Stimulated activated CD4-positive, alpha-beta T cell treated with anti-CD3 and anti-CD28 coated beads, TNF-alpha, amount 100 ng/mL, for 4 hours (primary cell): ENCODE measurements at regions not wholly inside any gene's neighbourhood (a gene's known extent, or its start where the extent isn't known, plus 50 kb on each side); places are given as distances from the start of the nearest gene placed in this dataset.
A peak's percentile ranks its signal among the peaks of the same experiment; 100 is the strongest.
"Not testable (repeated sequence)": the region's sequence is repeated elsewhere in the genome, so short reads cannot be mapped to it uniquely, and the experiment has no call there.

Source experiments
- DNase-seq, 3 experiments: peaks; one replicate each; pipeline ENCODE4 v3.0.0-alpha.2; 2020; ENCODE audit warnings: low read depth in 3 of 3

GRCh38 chrX:46366381-46367207, 178.6 kb downstream of the ZNF674 start:
- DNase-seq = no peak

- DNase-seq = no peak
Measured at GRCh38 chrX:46354481-46354880, 190.7 kb downstream of the ZNF674 start.

GRCh38 chrX:46341767-46342322, 203.4 kb downstream of the ZNF674 start:
- no peak for DNase-seq

- no peak for DNase-seq
Measured at GRCh38 chrX:46340696-46341095, 204.5 kb downstream of the ZNF674 start.

- no peak for DNase-seq
Measured at GRCh38 chrX:46333550-46333949, 211.7 kb downstream of the ZNF674 start.

- no peak for DNase-seq
Measured at GRCh38 chrX:46330981-46331380, 214.2 kb downstream of the ZNF674 start.

GRCh38 chrX:46330513-46330912, 214.7 kb downstream of the ZNF674 start:
- DNase-seq = no peak

- DNase-seq = no peak
Measured at GRCh38 chrX:46328133-46328532, 217.1 kb downstream of the ZNF674 start.

GRCh38 chrX:46327566-46328115, 217.6 kb downstream of the ZNF674 start:
- DNase-seq = no peak

- no peak for DNase-seq
Measured at GRCh38 chrX:46326161-46326560, 219.1 kb downstream of the ZNF674 start.

GRCh38 chrX:46325312-46325877, 219.8 kb downstream of the ZNF674 start:
- DNase-seq = peak; percentile 25 to 65 (median 50)

- DNase-seq = no peak
Measured at GRCh38 chrX:46324166-46324565, 221.1 kb downstream of the ZNF674 start.

- DNase-seq = not testable (repeated sequence)
Measured at GRCh38 chrX:46322929-46323328, 222.3 kb downstream of the ZNF674 start.

GRCh38 chrX:46321676-46322075, 223.5 kb downstream of the ZNF674 start:
- DNase-seq = no peak

GRCh38 chrX:46319750-46320149, 225.5 kb downstream of the ZNF674 start:
- no peak for DNase-seq

GRCh38 chrX:46318551-46318950, 226.7 kb downstream of the ZNF674 start:
- DNase-seq = no peak

GRCh38 chrX:46317163-46317562, 228.1 kb downstream of the ZNF674 start:
- DNase-seq = no peak

GRCh38 chrX:46311581-46312120, 233.6 kb downstream of the ZNF674 start:
- DNase-seq = no peak

GRCh38 chrX:46310815-46311497, 234.3 kb downstream of the ZNF674 start:
- DNase-seq = no peak

- no peak for DNase-seq
Measured at GRCh38 chrX:46308110-46308509, 237.1 kb downstream of the ZNF674 start.

- DNase-seq = no peak
Measured at GRCh38 chrX:46306103-46306502, 239.1 kb downstream of the ZNF674 start.

- no peak for DNase-seq
Measured at GRCh38 chrX:46305431-46305830, 239.8 kb downstream of the ZNF674 start.
